HG03064 (cell line): ENCODE measurements at regions not wholly inside any gene's neighbourhood (a gene's known extent, or its start where the extent isn't known, plus 50 kb on each side); places are given as distances from the start of the nearest gene placed in this dataset.
"Not testable (repeated sequence)": the region's sequence is repeated elsewhere in the genome, so short reads cannot be mapped to it uniquely, and the experiment has no call there.

ENCODE experiments used
- ATAC-seq: cut with Tn5 transposase; IDR thresholded peaks from one replicate; pipeline ENCODE4 v1.9.1; 2021; ENCODE audit warnings: low read depth; ENCODE audit not compliant: unreplicated experiment

DNA sequence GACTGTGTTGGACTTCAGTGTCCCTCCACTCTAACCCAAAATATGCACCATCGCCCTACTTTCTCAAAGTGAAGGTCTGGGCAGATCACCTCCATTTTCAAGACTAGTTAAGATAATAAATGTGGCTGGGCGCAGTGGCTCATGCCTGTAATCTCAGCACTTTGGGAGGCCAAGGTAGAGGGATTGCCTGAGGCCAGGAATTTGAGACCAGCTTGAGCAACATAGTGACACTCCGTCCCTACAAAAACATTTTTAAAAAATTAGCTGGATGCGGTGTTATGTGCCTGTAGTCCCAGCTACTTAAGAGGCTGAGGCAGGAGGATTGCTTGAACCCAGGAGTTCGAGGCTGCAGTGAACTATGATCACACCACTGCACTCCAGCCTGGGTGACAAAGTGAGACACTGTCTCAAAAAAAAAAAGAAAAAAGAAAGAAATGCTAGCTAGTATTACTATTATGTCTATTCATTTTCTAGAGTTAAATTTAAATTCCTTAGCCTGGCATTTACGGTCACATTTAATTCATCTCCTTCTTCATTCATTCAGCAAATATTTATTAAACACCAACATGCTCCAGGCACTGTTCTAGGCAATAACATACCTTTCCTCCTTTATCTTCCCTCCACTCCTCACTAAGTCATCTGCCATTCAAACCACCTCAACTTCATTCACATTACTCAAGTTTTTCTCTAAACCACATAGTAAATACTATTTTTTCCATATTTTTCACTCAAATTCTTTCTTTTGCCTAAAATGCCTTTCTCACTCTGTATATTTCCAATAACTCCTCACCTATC, 96.1 kb upstream of the XYLT1 start:
- ATAC-seq: no peak

DNA sequence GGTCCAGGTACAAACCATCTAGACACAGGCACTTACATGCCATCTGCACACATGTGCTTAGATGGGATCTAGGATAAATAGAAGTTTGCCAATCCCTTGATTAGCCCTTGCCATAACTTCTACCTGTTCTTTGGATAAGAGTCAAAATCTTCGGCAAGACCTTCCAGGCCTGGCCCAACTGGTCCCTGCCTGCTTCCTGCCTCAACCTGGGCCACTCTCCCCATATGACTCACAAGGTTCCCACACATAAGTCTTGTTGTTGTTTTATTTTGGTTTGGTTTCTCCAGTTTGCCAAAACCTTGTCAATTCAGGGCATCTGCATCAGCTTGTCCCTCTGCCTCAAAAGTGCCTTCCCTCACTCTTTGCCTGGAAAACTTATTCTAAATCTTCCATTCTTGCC, 95.3 kb upstream of the XYLT1 start:
- no peak for ATAC-seq

DNA sequence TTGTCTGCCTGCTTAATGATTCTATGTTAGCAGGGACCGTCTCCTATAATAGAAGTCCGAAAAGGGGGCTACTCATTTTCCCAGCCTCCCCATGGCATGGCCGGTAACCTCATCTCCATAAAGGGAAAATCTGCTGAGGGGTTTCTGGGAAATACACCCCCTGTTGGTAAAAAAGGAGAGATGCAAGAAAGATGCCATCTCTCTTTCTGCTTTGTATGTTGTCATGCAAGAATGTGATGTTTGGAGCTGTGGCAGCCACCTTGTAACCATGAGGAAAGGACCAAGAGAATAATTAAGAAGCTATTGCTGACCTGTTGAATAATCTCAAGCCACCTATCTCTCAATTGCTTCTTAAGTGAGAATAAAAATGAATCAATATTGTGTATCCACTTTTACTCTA, 94.8 kb upstream of the XYLT1 start:
- ATAC-seq: no peak

DNA sequence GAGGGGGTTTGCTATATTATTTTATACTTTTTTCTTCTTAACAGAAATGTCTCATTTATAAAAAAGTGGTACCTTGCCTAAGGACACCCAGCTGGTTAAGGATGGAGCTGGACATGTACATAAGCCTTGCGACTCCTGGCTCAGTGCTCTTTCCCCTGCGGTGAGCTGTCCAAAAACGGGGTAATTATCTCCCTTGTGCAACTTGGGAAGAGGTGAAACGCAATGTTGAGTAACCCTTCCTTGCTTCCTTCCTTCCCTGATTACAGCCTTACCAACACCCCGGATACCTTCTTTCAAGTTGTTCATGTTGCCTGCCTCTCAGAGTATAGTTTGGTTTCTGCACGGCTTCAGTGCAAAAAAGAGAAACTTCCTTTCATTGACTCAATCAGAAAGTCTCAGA, 94.1 kb upstream of the XYLT1 start:
- no peak for ATAC-seq

DNA sequence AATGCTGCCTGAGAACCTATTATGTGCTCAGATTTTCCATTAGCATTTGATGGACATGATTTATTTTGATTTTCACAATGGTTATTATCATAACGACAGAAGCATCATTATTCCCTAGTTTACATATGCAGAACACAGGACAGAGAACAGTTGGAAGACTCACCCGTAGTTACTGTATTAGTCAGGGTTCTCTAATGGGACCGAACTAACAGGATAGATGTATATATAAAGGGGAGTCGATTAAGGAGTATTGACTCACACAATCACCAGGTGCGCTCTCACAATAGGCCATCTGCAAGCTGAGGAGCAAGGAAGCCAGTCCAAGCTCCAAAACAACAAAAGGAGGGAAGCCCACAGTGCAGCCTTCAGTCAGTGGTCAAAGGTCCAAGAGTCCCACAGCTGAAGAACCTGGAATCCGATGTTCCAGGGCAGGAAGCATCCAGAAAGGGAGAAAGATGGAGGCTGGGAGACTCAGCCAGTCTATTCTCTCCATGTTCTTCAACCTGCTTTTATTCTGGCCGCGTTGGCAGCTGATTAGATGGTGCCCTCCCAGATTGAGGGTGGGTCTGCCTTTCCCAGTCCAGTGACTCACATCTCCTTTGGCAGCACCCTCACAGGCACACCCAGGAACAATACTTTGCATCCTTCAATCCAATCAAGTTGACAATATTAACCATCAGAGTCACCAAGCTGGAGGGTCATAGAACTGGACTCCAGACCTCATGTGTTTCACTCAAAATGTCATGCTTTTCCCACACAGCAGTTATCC, 92.7 kb upstream of the XYLT1 start:
- no peak for ATAC-seq

DNA sequence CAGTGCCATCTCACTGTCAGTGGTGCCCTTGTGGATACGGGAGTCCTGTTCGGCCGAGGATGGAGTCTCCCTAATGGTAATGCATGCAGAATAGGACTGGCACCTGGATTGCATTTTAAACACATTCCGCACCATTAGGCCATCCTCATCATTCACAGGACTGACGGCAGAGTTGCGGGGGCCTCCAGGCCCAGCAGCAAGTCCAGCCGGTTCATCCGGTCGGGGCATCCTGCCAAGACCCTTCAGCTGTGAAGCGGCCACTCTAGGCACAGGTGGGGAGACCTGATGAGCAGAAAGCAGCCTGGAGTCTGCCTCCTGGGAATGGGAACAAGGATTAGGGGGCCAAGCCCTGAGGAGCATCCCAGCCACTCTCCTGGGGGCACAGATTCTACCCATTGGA, 90.3 kb upstream of the XYLT1 start:
- ATAC-seq: no peak

DNA sequence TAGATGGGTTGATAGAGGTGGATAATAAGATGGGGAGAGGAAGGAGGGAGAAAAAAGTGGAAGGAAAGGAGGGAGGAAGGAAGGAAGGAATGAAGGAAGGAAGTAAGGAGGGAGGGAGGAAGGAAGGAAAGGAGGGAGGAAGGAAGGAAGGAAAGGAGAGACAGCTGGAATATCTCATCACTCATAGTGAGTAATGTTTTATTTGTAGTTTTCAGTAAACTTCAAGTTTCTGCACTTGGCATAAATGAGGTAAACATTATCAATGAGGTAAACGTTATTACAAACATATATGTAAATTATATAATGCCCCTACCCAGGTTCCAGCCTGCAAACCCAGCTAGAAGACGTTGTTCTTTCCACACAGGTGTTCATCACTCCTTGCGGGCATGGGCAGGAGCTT, 89.8 kb upstream of the XYLT1 start:
- ATAC-seq: no peak

DNA sequence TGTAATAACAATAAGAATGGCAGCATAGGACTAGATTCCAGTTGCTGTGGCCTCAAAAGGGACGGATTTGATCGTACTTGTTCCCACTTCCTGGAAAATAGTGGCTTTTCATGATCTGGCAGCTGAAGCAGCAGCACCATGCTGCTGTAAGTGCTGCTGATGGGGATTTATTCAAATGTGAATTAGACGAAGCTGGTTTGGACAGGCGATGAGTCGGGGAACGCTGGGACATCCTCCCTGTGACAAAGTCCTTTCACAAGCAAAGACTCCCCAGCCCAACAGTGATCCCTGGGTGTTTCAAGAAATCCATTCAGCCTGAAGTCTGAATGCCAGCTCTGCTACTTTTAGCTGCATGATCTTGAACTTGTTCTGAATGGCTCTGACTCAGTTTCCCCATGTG, 88.6 kb upstream of the XYLT1 start:
- ATAC-seq: no peak

DNA sequence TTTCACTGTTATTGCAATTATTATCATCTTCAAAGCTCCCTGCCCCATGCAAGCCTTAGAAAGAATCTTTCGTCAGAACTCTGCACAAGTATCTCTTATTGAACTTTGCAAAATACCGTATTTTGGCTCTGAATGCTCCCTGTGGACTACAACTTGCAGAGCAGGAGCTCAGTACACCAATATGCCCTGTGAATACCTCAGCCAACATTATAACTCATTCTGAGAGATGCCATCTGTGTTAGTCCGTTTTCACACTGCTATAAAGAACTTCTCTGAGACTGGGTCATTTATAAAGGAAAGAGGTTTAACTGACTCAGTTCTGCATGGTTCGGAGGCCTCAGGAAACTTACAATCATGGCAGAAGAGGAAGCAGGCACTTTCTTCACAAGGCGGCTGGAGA, 87.2 kb upstream of the XYLT1 start:
- ATAC-seq: no peak

DNA sequence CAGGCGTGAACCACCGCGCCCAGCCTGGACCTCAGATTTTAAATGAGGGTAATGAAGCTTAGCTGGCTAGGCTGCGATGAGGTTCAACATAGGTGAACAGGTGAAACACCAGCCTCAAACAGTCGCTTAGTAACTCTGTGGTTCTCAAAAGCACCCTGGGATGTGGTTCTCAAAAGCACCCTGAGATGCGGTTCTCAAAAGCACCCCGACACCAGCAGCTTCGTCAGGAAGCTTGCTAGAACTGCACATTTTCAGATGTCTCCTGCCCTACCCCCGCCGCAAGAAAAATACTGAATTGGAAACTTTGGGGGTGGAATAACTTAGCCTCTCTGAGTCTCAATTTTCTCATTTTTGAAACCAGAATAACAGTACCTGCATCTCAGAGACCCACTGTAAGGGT, 86.7 kb upstream of the XYLT1 start:
- ATAC-seq: no peak

DNA sequence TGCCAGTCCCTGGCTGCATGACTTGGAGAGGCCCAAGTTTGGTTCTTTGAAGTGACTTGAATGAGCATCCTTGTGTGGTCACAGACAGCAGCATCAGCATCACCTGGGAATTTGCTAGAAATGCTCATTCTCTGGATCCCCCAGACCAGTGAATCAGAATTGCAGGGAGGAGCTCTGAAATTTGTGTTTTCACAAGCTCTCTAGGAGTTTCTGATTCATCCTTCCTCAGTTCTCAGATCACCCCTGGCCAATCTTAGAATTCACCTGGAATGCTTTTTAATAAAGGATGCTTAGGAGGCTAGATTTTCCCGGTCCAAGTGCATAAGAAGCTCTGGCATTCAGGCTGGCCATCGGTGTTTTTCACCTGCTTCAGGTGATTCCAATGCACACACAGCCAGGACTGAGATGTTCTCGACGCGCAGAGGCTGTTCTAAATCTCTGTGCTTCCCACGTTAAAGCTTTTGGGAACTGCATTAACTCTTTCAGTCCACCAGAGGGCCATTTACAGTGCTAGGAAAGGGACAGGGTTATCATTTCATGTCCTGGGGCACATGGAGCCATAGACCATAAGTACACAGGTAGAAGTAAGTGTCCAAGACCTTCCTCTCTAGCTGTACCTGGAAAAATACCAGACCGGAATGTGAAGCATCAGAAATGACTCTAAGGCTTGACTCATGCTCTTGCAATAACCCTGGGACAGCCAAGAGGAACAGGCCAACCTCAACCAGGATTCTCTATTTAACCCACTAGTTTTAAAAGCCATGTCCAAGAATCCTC, 85.7 kb upstream of the XYLT1 start:
- no peak for ATAC-seq

DNA sequence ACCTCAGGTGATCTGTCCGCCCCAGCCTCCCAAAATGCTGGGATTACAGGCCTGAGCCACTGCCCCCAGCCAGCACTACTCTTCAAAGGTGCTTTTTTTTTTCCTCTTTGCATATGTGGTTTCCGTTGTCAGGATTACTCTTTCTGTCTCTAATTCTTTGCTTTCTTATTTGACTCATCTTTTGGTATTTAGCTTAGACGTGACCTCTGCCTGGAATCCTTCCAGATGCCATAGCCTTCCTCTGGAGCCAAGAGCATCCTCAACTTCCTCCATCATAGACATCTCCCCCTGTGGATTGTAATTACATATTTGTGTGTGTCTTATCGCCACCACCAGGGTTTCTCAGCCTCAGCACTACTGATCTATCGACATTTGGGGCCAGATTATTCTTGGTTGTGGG, 84.4 kb upstream of the XYLT1 start:
- no peak for ATAC-seq

DNA sequence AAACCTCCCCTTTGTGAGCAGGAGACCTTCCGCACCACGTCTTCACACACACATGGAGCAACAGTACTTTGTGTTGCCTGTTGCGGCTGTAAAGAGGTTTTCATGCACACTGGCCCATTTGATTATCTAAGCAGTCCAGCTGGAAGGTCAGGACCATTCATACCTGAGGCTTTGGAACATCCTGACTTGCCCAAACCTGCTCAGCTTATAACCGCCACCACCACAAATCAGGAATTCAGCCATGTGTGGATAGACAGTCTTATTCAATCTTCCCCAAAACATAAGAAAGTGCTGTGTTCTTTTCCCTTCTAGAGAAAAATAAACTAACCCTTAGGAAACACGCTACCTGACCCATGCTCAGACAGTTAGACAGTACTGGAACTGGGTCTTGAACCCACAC, 81.6 kb upstream of the XYLT1 start:
- no peak for ATAC-seq

DNA sequence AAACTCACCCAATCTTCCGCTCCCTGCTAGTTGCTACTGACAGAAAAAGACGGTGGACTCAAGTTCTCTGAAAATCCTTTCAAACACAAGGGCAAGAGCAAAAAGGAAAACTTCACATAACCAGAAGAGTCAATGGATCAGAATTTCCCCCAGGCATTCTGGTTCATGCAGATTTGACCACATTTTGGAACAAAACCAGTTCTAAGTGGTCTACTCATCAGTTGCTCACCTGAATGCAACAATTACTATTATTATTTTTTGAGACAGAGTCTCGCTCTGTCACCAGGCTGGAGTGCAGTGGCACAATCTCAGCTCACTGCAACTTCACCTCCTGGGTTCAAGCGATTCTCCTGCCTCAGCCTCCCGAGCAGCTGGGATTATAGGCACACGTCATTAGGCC, 80.9 kb upstream of the XYLT1 start:
- not testable (repeated sequence) for ATAC-seq

DNA sequence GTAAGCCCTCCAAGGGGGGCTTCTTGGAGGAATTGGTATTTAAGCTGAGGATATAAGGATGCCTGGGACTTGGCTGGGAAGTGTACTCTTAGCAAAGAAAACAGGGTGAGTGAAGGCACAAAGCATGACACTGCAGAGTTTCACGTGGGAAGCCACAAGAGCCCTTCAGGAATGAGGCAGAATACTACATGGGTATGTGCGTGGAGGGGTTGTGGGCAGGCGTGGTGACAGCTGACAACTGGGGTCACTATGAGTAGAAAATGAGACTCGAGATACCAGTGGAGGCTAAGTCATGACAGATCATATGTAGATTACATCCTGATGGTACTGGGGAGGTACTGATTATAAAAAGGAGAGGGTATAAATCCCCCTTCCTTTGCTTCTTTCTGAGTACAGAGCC, 78.1 kb upstream of the XYLT1 start:
- ATAC-seq: no peak

DNA sequence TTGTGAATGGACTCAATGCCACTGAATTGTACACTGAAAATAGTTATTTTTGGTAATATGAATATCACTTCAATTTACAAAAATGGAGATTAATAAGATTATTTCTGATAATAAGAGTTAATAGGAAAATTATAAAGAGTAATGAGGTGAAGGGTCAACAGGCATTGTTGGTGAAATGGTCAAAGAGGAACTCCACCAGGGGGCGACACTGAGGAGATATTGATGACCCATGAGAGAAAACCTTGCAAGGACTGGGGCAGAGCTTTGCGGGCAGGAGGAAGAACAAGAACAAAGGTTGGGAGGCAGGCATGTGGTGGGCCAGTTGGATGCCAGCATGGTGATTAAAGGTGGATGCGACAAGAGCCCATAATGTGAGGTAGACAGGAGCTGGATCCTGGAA, 74.0 kb upstream of the XYLT1 start:
- ATAC-seq: no peak

DNA sequence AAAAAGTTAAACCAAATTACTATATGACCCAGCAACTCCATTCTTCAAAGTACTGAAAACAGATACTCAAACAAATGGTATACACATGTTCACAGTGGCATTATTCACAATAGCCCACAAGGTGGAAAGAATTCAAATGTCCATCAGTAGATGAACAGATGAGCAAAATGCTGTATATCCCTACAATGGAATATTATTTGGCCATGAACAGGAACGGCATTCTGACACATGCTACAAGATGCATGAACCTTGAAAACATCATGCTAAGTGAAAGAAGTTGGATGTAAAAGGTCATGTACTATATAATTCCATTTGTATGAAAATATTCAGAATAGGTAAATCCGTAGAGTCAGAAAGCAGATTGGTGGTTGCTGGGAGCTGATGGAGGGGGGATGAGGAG, 73.5 kb upstream of the XYLT1 start:
- no peak for ATAC-seq

DNA sequence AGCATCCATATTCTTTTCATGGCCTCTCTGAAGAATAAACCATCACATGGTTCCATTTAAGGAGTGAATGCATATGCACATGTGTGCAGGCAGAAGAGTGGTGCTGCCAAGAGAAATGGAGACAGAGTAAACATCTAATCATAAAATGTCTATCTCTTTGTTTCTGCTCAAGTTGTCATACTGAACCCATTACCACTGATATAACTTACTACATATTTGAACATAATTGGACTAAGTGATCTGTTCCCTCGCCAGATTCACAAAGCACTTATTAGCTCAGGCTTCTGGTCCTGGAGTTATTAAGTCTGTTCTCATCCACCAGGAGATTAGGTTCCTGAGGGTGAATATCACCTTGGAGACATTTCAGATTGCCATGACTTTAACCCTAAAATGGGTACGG, 72.3 kb upstream of the XYLT1 start:
- ATAC-seq: no peak

DNA sequence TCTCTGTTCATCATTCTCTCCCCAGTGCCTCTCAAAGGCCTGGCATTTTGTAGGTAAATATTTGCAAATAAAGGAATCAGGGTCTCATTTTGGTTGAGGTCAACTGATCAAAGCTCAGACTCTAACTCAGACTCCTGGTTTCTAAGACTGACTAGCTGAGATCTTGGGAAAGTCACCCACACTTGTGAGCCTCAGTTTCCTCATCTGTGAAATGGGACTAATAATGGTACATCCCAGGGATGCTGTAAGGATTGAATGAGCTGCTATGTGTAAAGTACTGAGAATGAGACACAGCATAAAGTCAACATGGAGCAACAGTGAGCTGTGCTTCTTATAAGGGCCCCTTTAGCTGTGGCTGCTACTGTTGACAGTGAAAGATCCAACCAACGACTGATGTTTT, 70.6 kb upstream of the XYLT1 start:
- no peak for ATAC-seq

DNA sequence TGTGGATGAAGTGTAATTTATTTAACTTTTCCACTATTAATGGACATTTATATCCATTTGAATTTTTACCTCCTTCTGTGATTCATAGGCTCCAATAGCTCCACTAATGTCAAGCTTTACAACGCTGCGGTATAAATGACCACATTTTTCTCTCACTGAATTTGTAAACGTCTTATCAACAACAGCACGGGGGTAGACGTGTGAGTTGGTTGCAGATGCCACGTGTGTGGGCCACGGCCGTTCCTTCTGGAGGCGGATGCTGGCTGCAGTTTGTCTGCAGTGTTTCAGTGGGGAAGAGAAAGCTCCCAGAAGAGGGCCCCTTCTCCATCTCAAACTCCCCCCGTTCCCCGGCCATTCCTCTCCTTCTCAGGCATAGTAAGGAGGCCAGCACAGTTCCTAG, 68.2 kb upstream of the XYLT1 start:
- no peak for ATAC-seq

DNA sequence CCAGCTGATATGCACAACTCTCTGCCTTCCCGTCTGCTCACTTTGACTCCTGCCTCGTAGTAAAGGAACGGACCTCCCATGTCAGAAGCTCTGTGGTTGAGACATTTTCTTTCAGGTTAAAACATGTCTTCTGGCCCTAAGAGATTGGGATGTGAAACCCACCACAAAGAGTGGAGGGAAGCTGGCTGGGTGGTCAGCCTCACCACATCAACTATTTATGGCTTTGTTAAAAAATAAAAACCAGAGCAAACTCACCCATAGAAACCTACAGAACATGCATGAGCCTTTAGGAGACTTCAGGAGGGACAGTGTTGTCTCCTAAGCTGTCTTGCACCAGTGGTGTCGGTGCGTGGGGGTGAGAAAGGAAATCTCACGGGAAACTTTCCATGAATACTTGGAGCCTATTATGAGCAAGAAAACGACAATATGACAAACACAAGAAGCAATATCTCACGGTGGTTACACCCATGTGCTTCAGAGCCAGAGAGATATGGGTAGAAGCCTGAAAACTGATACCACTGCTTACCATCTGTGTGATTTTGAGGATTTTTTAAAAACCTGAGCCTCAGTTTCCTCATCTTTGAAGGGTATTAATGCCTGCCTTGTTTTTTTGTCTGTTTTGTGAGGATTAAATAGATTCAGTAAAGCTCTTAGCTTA, 61.7 kb upstream of the XYLT1 start:
- no peak for ATAC-seq
